ENCODE measurements at regions not wholly inside any gene's neighbourhood (a gene's known extent, or its start where the extent isn't known, plus 50 kb on each side); places are given as distances from the start of the nearest gene placed in this dataset.

DNA sequence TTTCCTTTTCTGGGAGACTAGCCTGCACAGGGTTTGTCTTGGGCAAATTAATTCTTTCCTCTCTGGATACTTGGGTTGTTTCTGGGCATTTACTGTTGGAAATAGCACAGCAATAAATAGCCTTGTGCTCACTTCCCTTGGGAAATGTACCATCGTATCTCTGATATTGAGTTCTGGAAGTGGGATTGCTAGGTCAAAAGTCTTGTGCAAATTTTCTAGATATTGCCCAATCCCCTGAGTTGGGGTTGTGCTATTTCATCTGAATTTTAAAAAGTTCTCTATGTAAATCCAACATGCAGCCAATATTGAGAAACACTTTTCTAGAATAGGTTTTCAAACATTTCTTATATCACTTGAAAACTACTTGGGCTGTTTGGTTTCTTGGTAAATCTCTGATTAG lies 64.0 kb upstream of the ELOVL5 start:
- DNase-seq, result no peak

DNA sequence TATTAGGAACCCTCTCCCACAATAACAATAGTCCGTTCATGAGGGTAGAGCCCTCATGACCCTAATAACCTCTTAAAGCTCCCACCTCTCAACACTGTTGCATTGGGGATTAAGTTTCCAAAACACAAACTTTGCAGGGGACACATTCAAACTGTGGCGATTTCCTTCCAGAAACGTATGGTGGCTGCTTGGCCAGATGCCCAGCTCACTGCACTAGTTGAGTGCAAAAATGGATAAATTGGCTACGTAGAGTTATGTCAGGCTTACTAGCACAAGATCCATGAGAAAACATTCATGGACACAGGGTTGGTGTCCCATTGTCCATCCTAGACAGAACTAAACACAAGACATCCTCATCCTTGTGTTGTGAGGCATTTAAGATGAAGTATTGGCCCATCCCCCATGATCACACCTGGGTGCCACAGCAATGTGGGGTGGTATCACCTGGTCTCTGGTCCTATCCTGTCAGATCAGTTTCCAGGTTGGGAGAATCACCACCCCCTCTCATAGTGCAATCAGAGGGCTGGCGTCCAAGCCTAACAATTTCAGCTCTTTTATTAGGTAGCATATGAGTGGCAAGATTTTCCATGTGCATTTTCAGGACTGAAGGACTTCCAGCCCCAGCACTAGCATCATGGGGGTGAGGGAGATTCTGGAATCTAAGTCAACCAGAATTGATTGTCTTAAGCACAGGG lies 63.4 kb upstream of the ELOVL5 start:
- no peak for DNase-seq

DNA sequence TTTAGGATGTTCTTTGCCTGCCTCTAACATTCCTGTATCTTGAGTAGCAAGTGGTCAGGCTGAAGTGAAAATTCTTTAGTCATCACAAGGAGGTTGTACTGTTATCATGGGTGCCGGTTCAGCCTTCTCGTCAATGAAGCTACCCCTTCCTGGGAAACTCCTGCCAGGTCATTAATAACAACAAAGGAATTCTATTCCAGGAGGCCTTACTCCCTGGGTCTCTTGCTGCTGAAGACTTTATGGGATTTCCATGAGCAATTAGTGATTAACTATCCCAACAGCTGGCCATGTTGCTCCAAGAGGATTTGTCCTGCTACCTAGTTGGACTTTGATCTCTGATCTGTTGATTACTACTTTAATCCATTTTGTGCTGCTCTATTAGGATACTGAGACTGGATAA lies 62.7 kb upstream of the ELOVL5 start:
- DNase-seq, result no peak

DNA sequence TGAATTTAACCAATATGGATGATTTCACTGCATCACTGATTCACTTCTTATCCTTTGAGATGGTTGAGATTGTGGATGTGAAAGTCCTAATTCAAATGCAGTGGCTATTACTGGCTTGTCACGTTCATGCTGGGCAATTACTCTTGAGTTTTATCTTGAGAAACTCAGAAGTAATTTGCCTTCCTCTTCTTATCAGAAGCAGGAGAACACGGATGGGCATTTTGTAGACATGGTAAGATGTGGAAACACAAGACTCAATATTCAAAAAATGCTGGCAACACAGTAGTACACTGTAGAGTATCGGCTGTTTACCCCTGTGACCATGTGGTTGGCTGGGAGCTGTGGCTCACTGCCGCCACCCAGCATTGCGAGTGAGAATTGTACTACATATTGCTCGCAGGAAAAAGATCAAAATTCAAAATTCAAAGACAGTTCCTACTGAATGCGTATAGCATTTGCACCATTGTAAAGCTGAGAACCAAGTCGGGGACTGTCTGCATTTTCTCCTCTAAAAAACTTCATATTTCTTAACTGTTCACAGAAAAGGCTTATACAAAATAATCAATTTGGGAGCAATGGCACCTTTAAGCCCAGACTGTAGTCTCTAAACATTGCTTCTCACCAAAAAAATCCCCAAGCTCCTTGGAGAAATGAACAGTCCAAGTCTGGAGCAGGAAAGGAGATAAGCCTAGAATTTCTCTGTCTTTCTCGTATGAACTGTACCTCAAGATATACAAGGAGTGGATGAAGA lies 61.9 kb upstream of the ELOVL5 start:
- no peak for DNase-seq

DNA sequence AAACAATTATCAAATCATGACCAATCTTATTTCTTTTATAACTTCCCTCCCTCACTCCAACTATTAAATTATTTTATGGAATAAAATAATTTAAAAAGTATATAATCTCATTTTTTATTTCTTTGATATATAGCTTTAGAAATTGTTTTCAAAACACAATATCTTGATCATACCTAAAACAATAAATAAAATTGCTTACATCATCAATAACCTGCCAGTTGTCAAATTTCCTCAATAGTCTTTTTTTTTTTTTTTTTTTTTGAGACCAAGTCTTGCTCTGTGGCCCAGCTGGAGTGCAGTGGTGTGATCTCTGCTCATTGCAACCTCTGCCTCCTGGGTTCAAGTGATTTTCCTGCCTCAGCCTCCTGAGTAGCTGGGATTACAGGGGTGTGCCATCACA lies 60.1 kb upstream of the ELOVL5 start:
- DNase-seq, result no peak

DNA sequence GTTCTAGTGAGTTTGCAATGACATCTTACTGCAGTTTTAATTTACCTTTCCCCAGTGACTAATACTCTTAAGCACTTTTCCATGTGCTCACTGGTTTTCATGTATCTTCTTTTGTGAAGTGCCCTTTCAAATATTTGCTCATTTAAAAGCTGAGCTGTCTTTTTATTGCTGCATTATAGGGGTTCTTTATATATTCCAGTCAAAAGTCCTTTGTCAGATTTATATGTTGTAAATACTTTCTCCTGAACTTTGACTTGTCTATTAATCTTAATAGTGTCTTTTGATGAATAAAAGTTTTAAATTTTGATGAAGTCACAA lies 50.2 kb upstream of the ELOVL5 start:
- no peak for DNase-seq

DNA sequence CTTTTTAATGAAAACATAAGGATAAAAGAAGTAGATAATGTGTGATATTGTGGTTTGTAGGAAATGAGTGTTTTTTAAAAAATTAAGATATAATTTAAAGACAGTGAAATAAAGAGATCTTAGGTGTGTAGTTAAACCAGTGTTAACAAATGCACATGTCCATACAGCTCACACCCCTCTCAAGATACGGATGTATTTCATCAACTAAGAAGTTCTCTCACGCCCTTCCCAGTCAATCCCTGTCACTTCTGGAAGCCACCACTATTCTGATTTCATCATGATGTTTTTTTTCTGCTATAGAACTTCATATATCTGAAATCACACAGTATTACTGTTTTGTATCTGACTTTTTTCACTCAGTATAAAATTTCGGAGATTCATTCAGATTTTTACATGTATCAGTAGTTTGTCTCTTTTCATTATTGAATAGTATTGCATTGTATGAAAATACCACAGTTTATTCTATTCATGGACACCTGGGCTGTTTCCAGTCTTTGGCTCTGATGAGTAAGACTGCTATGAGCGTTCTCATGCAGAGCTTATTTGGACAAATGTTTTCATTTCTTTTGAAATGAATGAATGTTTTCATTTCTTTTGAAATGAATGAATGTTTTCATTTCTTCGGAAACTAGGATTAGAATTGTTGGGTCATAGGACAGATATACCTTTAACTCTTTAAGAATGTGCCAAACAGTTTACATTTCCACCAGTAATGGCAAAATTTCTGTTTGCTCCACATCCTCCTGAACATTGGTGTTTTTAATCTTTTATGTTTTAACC lies 49.7 kb upstream of the ELOVL5 start:
- DNase-seq, result no peak

All from NCI-H1694 treated with DMSO at 0.1 percent for 48 hours (cell line).